Muscle of leg (tissue), 3 donors: ENCODE measurements at regions not wholly inside any gene's neighbourhood (a gene's known extent, or its start where the extent isn't known, plus 50 kb on each side); places are given as distances from the start of the nearest gene placed in this dataset.
"Not testable (repeated sequence)": the region's sequence is repeated elsewhere in the genome, so short reads cannot be mapped to it uniquely, and the experiment has no call there.

Experiments used
- DNase-seq: peaks from one replicate; pipeline ENCODE4 v3.0.0; 2013
- H3K27ac ChIP-seq: one replicate; pipeline ENCODE4 v1.5.1; 2013; ENCODE audit warnings: mild to moderate bottlenecking, low read length, control low read depth
- H3K27me3 ChIP-seq: one replicate; pipeline ENCODE4 v1.6.1; 2013; ENCODE audit warnings: low read length; ENCODE audit not compliant: control insufficient read depth, insufficient read depth
- H3K36me3 ChIP-seq: one replicate; pipeline ENCODE4 v1.6.1; 2013; ENCODE audit warnings: low read length; ENCODE audit not compliant: control insufficient read depth, insufficient read depth
- H3K4me1 ChIP-seq: one replicate; pipeline ENCODE4 v1.6.1; 2013; ENCODE audit warnings: low read length; ENCODE audit not compliant: control insufficient read depth, insufficient read depth
- H3K4me3 ChIP-seq: one replicate; pipeline ENCODE4 v1.5.1; 2013; ENCODE audit warnings: low read length, control low read depth
- H3K9me3 ChIP-seq: replicated peaks from 2 replicates; pipeline ENCODE4 v1.6.1; 2013; ENCODE audit warnings: low read depth, low read length; ENCODE audit not compliant: control insufficient read depth
- WGBS: methylation state at CpG from one replicate; pipeline ENCODE4 v1.1.5; 2013; ENCODE audit warnings: missing lambda C conversion rate; ENCODE audit not compliant: insufficient coverage; 5-methylcytosine and 5-hydroxymethylcytosine counted together

- Histone ChIP-seq H3K36me3 (no peaks in the 10 kb centered on the region), H3K27ac (no peak overlapping the region), H3K4me3 (no peak overlapping the region), H3K9me3 (no peaks in the 10 kb centered on the region), H3K27me3 (no peaks in the 10 kb centered on the region), H3K4me1 (peaks cover 2% of the 10 kb centered on the region)
- WGBS, result 78% methylated on average over 6 of the region's 11 CpGs
- DNase-seq, result no peak
Measured at GRCh38 chr4:174401471-174402130, 117.9 kb downstream of the CEP44 start.

- DNase-seq, H3K4me1 ChIP-seq, H3K27ac ChIP-seq, H3K4me3 ChIP-seq, H3K9me3 ChIP-seq, H3K27me3 ChIP-seq, H3K36me3 ChIP-seq: not testable (repeated sequence)
- no CpG with 5 or more reads among the region's 8 CpGs for WGBS
Measured at GRCh38 chr4:174400603-174401302, 117.0 kb downstream of the CEP44 start.

- H3K4me1 ChIP-seq, result peaks cover 2% of the 10 kb centered on the region
- H3K9me3 ChIP-seq, result no peaks in the 10 kb centered on the region
- H3K27me3 ChIP-seq, result no peaks in the 10 kb centered on the region
- peak; percentile 92 for DNase-seq
- H3K36me3 ChIP-seq, result no peaks in the 10 kb centered on the region
- H3K4me3 ChIP-seq, result no peak overlapping the region
- no CpG with 5 or more reads among the region's 2 CpGs for WGBS
- peak overlapping the region; percentile 81 for H3K27ac ChIP-seq
Measured at GRCh38 chr4:174398728-174399127, 115.0 kb downstream of the CEP44 start.

- Histone ChIP-seq H3K27me3 (no peaks in the 10 kb centered on the region), H3K4me1 (peaks cover 2% of the 10 kb centered on the region), H3K27ac (peak overlapping the region; percentile 81), H3K4me3 (no peak overlapping the region), H3K36me3 (no peaks in the 10 kb centered on the region), H3K9me3 (no peaks in the 10 kb centered on the region)
- DNase-seq, result peak; percentile 88
- WGBS, result 20% methylated on average over 1 of the region's 3 CpGs
Measured at GRCh38 chr4:174397366-174398155, 113.8 kb downstream of the CEP44 start.

- H3K27ac ChIP-seq, result peak overlapping the region; percentile 32
- no peaks in the 10 kb centered on the region for H3K9me3 ChIP-seq
- no peaks in the 10 kb centered on the region for H3K27me3 ChIP-seq
- DNase-seq, result peak; percentile 57
- 100% methylated on average over 1 of the region's 5 CpGs for WGBS
- H3K4me1 ChIP-seq, result peaks cover 2% of the 10 kb centered on the region
- H3K36me3 ChIP-seq, result no peaks in the 10 kb centered on the region
- no peak overlapping the region for H3K4me3 ChIP-seq
Measured at GRCh38 chr4:174396599-174397110, 112.9 kb downstream of the CEP44 start.

GRCh38 chr4:174394915-174395314, 111.2 kb downstream of the CEP44 start:
- no peak for DNase-seq
- Histone ChIP-seq H3K9me3 (no peaks in the 10 kb centered on the region), H3K36me3 (no peaks in the 10 kb centered on the region), H3K4me3 (no peak overlapping the region), H3K4me1 (peaks cover 2% of the 10 kb centered on the region), H3K27ac (no peak overlapping the region), H3K27me3 (no peaks in the 10 kb centered on the region)
- no CpG with 5 or more reads among the region's 2 CpGs for WGBS

GRCh38 chr4:174389439-174389838, 105.7 kb downstream of the CEP44 start:
- H3K27me3 ChIP-seq, result no peaks in the 10 kb centered on the region
- H3K27ac ChIP-seq, result peak overlapping the region; percentile 63
- no peak overlapping the region for H3K4me3 ChIP-seq
- no peaks in the 10 kb centered on the region for H3K9me3 ChIP-seq
- no peak for DNase-seq
- H3K36me3 ChIP-seq, result no peaks in the 10 kb centered on the region
- WGBS, result no CpG with 5 or more reads among the region's 1 CpG
- no peaks in the 10 kb centered on the region for H3K4me1 ChIP-seq

GRCh38 chr4:174388461-174389145, 104.9 kb downstream of the CEP44 start:
- no peaks in the 10 kb centered on the region for H3K36me3 ChIP-seq
- DNase-seq, result peak; percentile 80
- H3K27ac ChIP-seq, result peak overlapping the region; percentile 15
- no peaks in the 10 kb centered on the region for H3K9me3 ChIP-seq
- H3K27me3 ChIP-seq, result no peaks in the 10 kb centered on the region
- no peak overlapping the region for H3K4me3 ChIP-seq
- no peaks in the 10 kb centered on the region for H3K4me1 ChIP-seq

GRCh38 chr4:174387721-174388120, 104.0 kb downstream of the CEP44 start:
- Histone ChIP-seq H3K9me3 (no peaks in the 10 kb centered on the region), H3K27ac (no peak overlapping the region), H3K4me3 (no peak overlapping the region), H3K4me1 (no peaks in the 10 kb centered on the region), H3K36me3 (no peaks in the 10 kb centered on the region), H3K27me3 (no peaks in the 10 kb centered on the region)
- DNase-seq, result no peak
- no CpG with 5 or more reads among the region's 3 CpGs for WGBS

- Histone ChIP-seq H3K27me3 (no peaks in the 10 kb centered on the region), H3K36me3 (no peaks in the 10 kb centered on the region), H3K4me3 (no peak overlapping the region), H3K9me3 (no peaks in the 10 kb centered on the region), H3K4me1 (no peaks in the 10 kb centered on the region), H3K27ac (peak overlapping the region; percentile 68)
- peak; percentile 41 for DNase-seq
- 38% methylated on average over 2 of the region's 2 CpGs for WGBS
Measured at GRCh38 chr4:174387143-174387542, 103.4 kb downstream of the CEP44 start.
